SK-N-SH (cell line): ENCODE measurements at regions not wholly inside any gene's neighbourhood (a gene's known extent, or its start where the extent isn't known, plus 50 kb on each side); places are given as distances from the start of the nearest gene placed in this dataset.

Source experiments
- CTCF ChIA-PET: fragments of 300-600, 350-600 bp; formaldehyde crosslinking; extraction: SDS; loops from one replicate; lab custom pipeline; 2021; lab: Yijun Ruan, JAX
- POLR2A ChIA-PET: fragments of 350-600 bp; sonication (Branson Sonifier 250); formaldehyde crosslinking; extraction: SDS; loops from one replicate; lab custom pipeline; 2020; ENCODE audit warnings: antibody characterized with exemption, inconsistent platforms; lab: Yijun Ruan, JAX
- DNase-seq: peaks from one replicate; pipeline ENCODE4 v3.0.0; 2012
- H2AFZ ChIP-seq: fragments of 200-600 bp; sonication (generic); 2 replicates; pipeline ENCODE4 v1.8.1; 2016; ENCODE audit warnings: antibody characterized with exemption, mild to moderate bottlenecking, low read depth
- H3F3A ChIP-seq: fragments of 200-600 bp; sonication (generic); replicated peaks from 2 replicates; pipeline ENCODE3; 2016; ENCODE audit warnings: antibody characterized with exemption, mild to moderate bottlenecking; ENCODE audit not compliant: insufficient read depth
- H3K27ac ChIP-seq, 2 experiments: fragments of 200-500 bp in 1 of 2; fragments of 200-600 bp in 1 of 2; sonication (Bioruptor generic) in 1 of 2; sonication (generic), shearing (Covaris generic) in 1 of 2; 2 replicates each; pipeline versions ENCODE4 v1.5.1 to v1.6.1; 2014 to 2016; ENCODE audit warnings: low read depth in 2 of 2, inconsistent platforms in 1 of 2, low read length in 1 of 2, mild to moderate bottlenecking in 1 of 2, mixed read lengths in 1 of 2
- H3K27me3 ChIP-seq: fragments of 200-600 bp; sonication (generic), shearing (Covaris generic); 2 replicates; pipeline ENCODE4 v1.6.1; 2016; ENCODE audit warnings: mixed run types; ENCODE audit not compliant: insufficient read depth
- H3K36me3 ChIP-seq, 2 experiments: fragments of 200-500 bp in 1 of 2; fragments of 200-600 bp in 1 of 2; sonication (Bioruptor generic) in 1 of 2; sonication (generic) in 1 of 2; replicated peaks in 1 of 2; 2 replicates each; pipeline versions ENCODE3 to v1.5.1; 2014 to 2016; ENCODE audit warnings: low read length in 1 of 2, mild to moderate bottlenecking in 1 of 2; ENCODE audit not compliant: insufficient read depth in 2 of 2, control insufficient read depth in 1 of 2
- H3K4me1 ChIP-seq, 2 experiments: fragments of 200-500 bp in 1 of 2; fragments of 200-600 bp in 1 of 2; sonication (Bioruptor generic) in 1 of 2; sonication (generic), shearing (Covaris generic) in 1 of 2; 2 replicates each; pipeline versions ENCODE4 v1.5.1 to v1.6.1; 2014 to 2016; ENCODE audit warnings: low read depth in 1 of 2, low read length in 1 of 2, mixed run types in 1 of 2; ENCODE audit not compliant: insufficient read depth in 2 of 2, control insufficient read depth in 1 of 2
- H3K4me2 ChIP-seq: fragments of 200-600 bp; sonication (generic), shearing (Covaris generic); 2 replicates; pipeline ENCODE4 v1.6.1; 2017; ENCODE audit warnings: mixed run types
- H3K4me3 ChIP-seq, 2 experiments: fragments of 200-500 bp in 1 of 2; fragments of 200-600 bp in 1 of 2; sonication (Bioruptor generic) in 1 of 2; sonication (generic), shearing (Covaris generic) in 1 of 2; 2 replicates each; pipeline versions ENCODE4 v1.5.1 to v1.8.1; 2014 to 2016; ENCODE audit warnings: low read depth in 2 of 2, inconsistent platforms in 1 of 2, low read length in 1 of 2, mild to moderate bottlenecking in 1 of 2, mixed read lengths in 1 of 2, moderate library complexity in 1 of 2
- H3K79me2 ChIP-seq: fragments of 200-600 bp; sonication (generic); 2 replicates; pipeline ENCODE4 v1.8.1; 2017; ENCODE audit warnings: mild to moderate bottlenecking; ENCODE audit not compliant: insufficient read depth
- H3K9ac ChIP-seq: fragments of 200-600 bp; sonication (generic); 2 replicates; pipeline ENCODE4 v1.6.1; 2017; ENCODE audit warnings: mixed run types
- H3K9me2 ChIP-seq: fragments of 200-600 bp; sonication (generic); 2 replicates; pipeline ENCODE4 v1.6.1; 2017; ENCODE audit warnings: mixed run types
- H3K9me3 ChIP-seq: fragments of 200-600 bp; sonication (generic); 2 replicates; pipeline ENCODE4 v1.6.1; 2017; ENCODE audit warnings: mixed run types, mild to moderate bottlenecking, moderate library complexity
- H4K20me1 ChIP-seq: fragments of 200-600 bp; sonication (generic); 2 replicates; pipeline ENCODE4 v1.6.1; 2017; ENCODE audit warnings: mild to moderate bottlenecking, mixed run types; ENCODE audit not compliant: insufficient read depth
- EP300 ChIP-seq, 2 experiments: IDR thresholded peaks; 2 replicates each; pipeline versions ENCODE4 v1.4.0 to v1.6.1; 2012; ENCODE audit warnings: borderline replicate concordance in 1 of 2, low read depth in 1 of 2, low read length in 1 of 2
- EZH2phosphoT487 ChIP-seq: fragments of 200-600 bp; sonication (generic); IDR thresholded peaks from 2 replicates; pipeline ENCODE4 v1.6.1; 2017; ENCODE audit warnings: low read depth, mixed run types, mild to moderate bottlenecking, antibody characterized with exemption, moderate library complexity, borderline replicate concordance
- FOSL2 ChIP-seq: IDR thresholded peaks from 2 replicates; pipeline ENCODE4 v1.4.0; 2012; ENCODE audit warnings: low read depth, mild to moderate bottlenecking, moderate library complexity, borderline replicate concordance
- FOXM1 ChIP-seq: IDR thresholded peaks from 2 replicates; pipeline ENCODE4 v1.4.0; 2012; ENCODE audit warnings: low read depth, mild to moderate bottlenecking
- GABPA ChIP-seq: IDR thresholded peaks from 2 replicates; pipeline ENCODE4 v1.4.0; 2012; ENCODE audit warnings: low read depth, mild to moderate bottlenecking
- GATA2 ChIP-seq: sonication (generic); formaldehyde crosslinking; IDR thresholded peaks from 2 replicates; pipeline ENCODE4 v1.5.0; 2020; ENCODE audit warnings: mild to moderate bottlenecking, missing genetic modification reagents
- IRF3 ChIP-seq: fragments of 150-350 bp; IDR thresholded peaks from 2 replicates; pipeline ENCODE4 v1.6.1; 2016; ENCODE audit warnings: mild to moderate bottlenecking, low read depth, low read length
- JUND ChIP-seq: IDR thresholded peaks from 2 replicates; pipeline ENCODE4 v1.4.0; 2012
- MEF2A ChIP-seq: IDR thresholded peaks from 2 replicates; pipeline ENCODE4 v1.4.0; 2012; ENCODE audit warnings: low read depth, borderline replicate concordance
- NFIC ChIP-seq: IDR thresholded peaks from 2 replicates; pipeline ENCODE4 v1.4.0; 2012; ENCODE audit warnings: borderline replicate concordance
- NRF1 ChIP-seq: IDR thresholded peaks from 2 replicates; pipeline ENCODE4 v1.6.1; 2012; ENCODE audit warnings: low read depth, mild to moderate bottlenecking, low read length
- RAD21 ChIP-seq: IDR thresholded peaks from 2 replicates; pipeline ENCODE4 v1.6.1; 2012; ENCODE audit warnings: mild to moderate bottlenecking, low read length
- RCOR1 ChIP-seq: fragments of 150-350 bp; IDR thresholded peaks from 2 replicates; pipeline ENCODE4 v1.6.1; 2017; ENCODE audit warnings: antibody characterized with exemption, low read length
- REST ChIP-seq: IDR thresholded peaks from 2 replicates; pipeline ENCODE4 v1.6.1; 2012; ENCODE audit warnings: mild to moderate bottlenecking, low read depth, low read length, moderate library complexity
- RXRA ChIP-seq: IDR thresholded peaks from 2 replicates; pipeline ENCODE4 v1.4.0; 2012; ENCODE audit warnings: low read depth, mild to moderate bottlenecking, borderline replicate concordance
- SIN3A ChIP-seq: IDR thresholded peaks from 2 replicates; pipeline ENCODE4 v1.6.1; 2012; ENCODE audit warnings: low read depth, mild to moderate bottlenecking, low read length, moderate library complexity, borderline replicate concordance
- SMC3 ChIP-seq: IDR thresholded peaks from 2 replicates; pipeline ENCODE4 v1.6.1; 2012; ENCODE audit warnings: low read depth, low read length, improper control_type of control experiment
- TAF1 ChIP-seq: IDR thresholded peaks from 2 replicates; pipeline ENCODE4 v1.6.1; 2012; ENCODE audit warnings: low read depth, mild to moderate bottlenecking, low read length, moderate library complexity, borderline replicate concordance
- TCF12 ChIP-seq: IDR thresholded peaks from 2 replicates; pipeline ENCODE4 v1.4.0; 2012
- USF2 ChIP-seq: fragments of 150-350 bp; IDR thresholded peaks from 2 replicates; pipeline ENCODE4 v1.6.1; 2017; ENCODE audit warnings: antibody characterized with exemption, low read length, low read depth, borderline replicate concordance
- YY1 ChIP-seq: IDR thresholded peaks from 2 replicates; pipeline ENCODE4 v1.4.0; 2012; ENCODE audit warnings: low read depth, mild to moderate bottlenecking
- WGBS: methylation state at CpG from one replicate; pipeline ENCODE4 v1.1.6; 2017; ENCODE audit warnings: low lambda C conversion rate; 5-methylcytosine and 5-hydroxymethylcytosine counted together

GRCh38 chr10:64534616-64535015 is 1013.4 kb downstream of the REEP3 start:
- no peaks in the 10 kb centered on the region for H3K9me2 ChIP-seq
- 60% methylated on average over 2 of the region's 2 CpGs for WGBS
- H3K79me2 ChIP-seq: no peaks in the 10 kb centered on the region
- H3K9me3 ChIP-seq: no peaks in the 10 kb centered on the region
- CTCF ChIA-PET: no interaction called here
- H3K27ac ChIP-seq: no peak overlapping the region
- no peak overlapping the region for H3K4me2 ChIP-seq
- no peaks in the 10 kb centered on the region for H3F3A ChIP-seq
- H3K4me3 ChIP-seq: no peak overlapping the region
- no peaks in the 10 kb centered on the region for H4K20me1 ChIP-seq
- H3K36me3 ChIP-seq: no peaks in the 10 kb centered on the region
- TF ChIP-seq FOXM1 (no peak), MEF2A (no peak), NRF1 (no peak), TCF12 (no peak), RAD21 (no peak), YY1 (no peak), RXRA (no peak), SMC3 (no peak), JUND (no peak), TAF1 (no peak), REST (no peak), RCOR1 (no peak), USF2 (no peak), GATA2 (CRISPR knock-in tag) (no peak)
- TF ChIP-seq, all 33 proteins: peak for 0
- Histone ChIP-seq H3K27me3 (no peaks in the 10 kb centered on the region), H2AFZ (no peak overlapping the region), H3K4me1 (no peaks in the 10 kb centered on the region; a peak in 1 of 4 replicates), H3K9ac (no peak overlapping the region)
- DNase-seq: no peak
- POLR2A ChIA-PET: no interaction called here

- Histone ChIP-seq H3F3A (no peaks in the 10 kb centered on the region), H3K79me2 (no peaks in the 10 kb centered on the region), H3K4me1 (no peaks in the 10 kb centered on the region), H4K20me1 (no peaks in the 10 kb centered on the region), H2AFZ (no peak overlapping the region), H3K27ac (no peak overlapping the region), H3K4me3 (no peak overlapping the region), H3K27me3 (no peaks in the 10 kb centered on the region), H3K9me3 (no peaks in the 10 kb centered on the region), H3K9me2 (no peaks in the 10 kb centered on the region), H3K36me3 (no peaks in the 10 kb centered on the region), H3K9ac (no peak overlapping the region), H3K4me2 (no peak overlapping the region)
- CTCF ChIA-PET: no interaction called here
- WGBS: 68% methylated on average over 9 of the region's 9 CpGs
- POLR2A ChIA-PET: no interaction called here
- DNase-seq: no peak
- TF ChIP-seq TAF1 (no peak), GABPA (no peak), NFIC (no peak), USF2 (no peak), EP300 (IDR thresholded peaks at IDR 0.05; ENCODE audit: borderline replicate concordance in 1 of 2, low read depth in 1 of 2, low read length in 1 of 2) (no peak), RCOR1 (no peak), FOSL2 (no peak), RXRA (no peak), EZH2phosphoT487 (no peak), SIN3A (no peak), IRF3 (no peak)
Measured at GRCh38 chr10:64535131-64535867, 1014.1 kb downstream of the REEP3 start.
